GM12878 (cell line): ENCODE measurements at regions not wholly inside any gene's neighbourhood (a gene's known extent, or its start where the extent isn't known, plus 50 kb on each side); places are given as distances from the start of the nearest gene placed in this dataset.

Experiments used
- ATAC-seq: fragments of 200-7000 bp; cut with Tn5 transposase; 3 replicates; pipeline ENCODE4 v1.9.1; 2020; ENCODE audit warnings: mild to moderate bottlenecking, moderate library complexity
- BruUV-seq: library from RNA; stranded (reverse); fragments of 400-500 nt; replicated peaks from 2 replicates; lab custom pipeline; 2021; lab: Mats Ljungman, UMichigan
- CTCF ChIA-PET: fragments of 300-600 bp; sonication (Branson Sonifier 250); formaldehyde crosslinking; extraction: SDS; loops from one replicate; lab custom pipeline; 2021; ENCODE audit warnings: inconsistent platforms; lab: Yijun Ruan, JAX
- POLR2A ChIA-PET: fragments of 350-600 bp; formaldehyde crosslinking; extraction: SDS; loops from one replicate; lab custom pipeline; 2021; ENCODE audit warnings: inconsistent platforms; lab: Charles Lee
- RAD21 ChIA-PET: fragments of 300-600 bp; sonication (Branson Sonifier 250); formaldehyde crosslinking; loops from one replicate; lab custom pipeline; 2023; ENCODE audit warnings: antibody characterized with exemption; ENCODE audit not compliant: unreplicated experiment; lab: Charles Lee
- SMC1A ChIA-PET: fragments of 300-600 bp; sonication (Branson Sonifier 250); formaldehyde crosslinking; loops from one replicate; lab custom pipeline; 2023; ENCODE audit not compliant: unreplicated experiment, uncharacterized antibody; lab: Charles Lee
- DNase-seq: peaks from one replicate; pipeline ENCODE4 v3.0.0-alpha.2; 2011; ENCODE audit warnings: low read depth, low spot score
- FAIRE-seq: peaks from 3 replicates; lab custom pipeline; 2011; peaks lifted over from hg19 to GRCh38; lab: Jason Lieb, UNC
- H2AFZ ChIP-seq: 2 replicates; pipeline ENCODE4 v1.6.0; 2011; ENCODE audit warnings: low read depth, low read length, control low read depth; ENCODE audit not compliant: control insufficient read depth
- H3K27ac ChIP-seq: 2 replicates; pipeline ENCODE4 v1.5.1; 2011; ENCODE audit warnings: control low read depth; ENCODE audit not compliant: control insufficient read depth, insufficient read depth
- H3K27me3 ChIP-seq, 2 experiments: replicated peaks in 1 of 2; 2 replicates each; pipeline versions ENCODE4 v1.6.0 to v1.6.1; 2011; ENCODE audit warnings: low read length in 1 of 2; ENCODE audit not compliant: control insufficient read depth in 2 of 2, insufficient read depth in 2 of 2
- H3K36me3 ChIP-seq, 2 experiments: 2 replicates each; pipeline ENCODE4 v1.5.1; 2011; ENCODE audit warnings: low read length in 1 of 2; ENCODE audit not compliant: control insufficient read depth in 2 of 2, insufficient read depth in 2 of 2
- H3K4me1 ChIP-seq: 2 replicates; pipeline ENCODE4 v1.6.1; 2011; ENCODE audit warnings: mild to moderate bottlenecking, low read length, moderate library complexity, mixed read lengths; ENCODE audit not compliant: control insufficient read depth, insufficient read depth
- H3K4me2 ChIP-seq: 2 replicates; pipeline ENCODE4 v1.6.0; 2011; ENCODE audit warnings: control low read depth; ENCODE audit not compliant: control insufficient read depth, insufficient read depth
- H3K4me3 ChIP-seq: fragments of 200-600 bp; sonication (generic); 2 replicates; pipeline ENCODE4 v1.5.1; 2016
- H3K79me2 ChIP-seq: 2 replicates; pipeline ENCODE4 v1.6.0; 2011; ENCODE audit warnings: low read length; ENCODE audit not compliant: control insufficient read depth, insufficient read depth
- H3K9ac ChIP-seq: 2 replicates; pipeline ENCODE4 v1.8.0; 2011; ENCODE audit warnings: low read length, control low read depth, mixed read lengths; ENCODE audit not compliant: control insufficient read depth, insufficient read depth
- H3K9me3 ChIP-seq: replicated peaks from 3 replicates; pipeline ENCODE4 v1.5.1; 2011; ENCODE audit warnings: mild to moderate bottlenecking, low read length; ENCODE audit not compliant: control insufficient read depth, insufficient read depth
- H4K20me1 ChIP-seq: 2 replicates; pipeline ENCODE4 v1.6.0; 2011; ENCODE audit not compliant: control insufficient read depth, insufficient read depth
- ATF2 ChIP-seq: IDR thresholded peaks from 2 replicates; pipeline ENCODE4 v1.6.1; 2012; ENCODE audit warnings: low read length, inconsistent platforms
- ATF7 ChIP-seq: fragments of 450-650 bp; IDR thresholded peaks from 2 replicates; pipeline ENCODE4 v1.6.1; 2016; ENCODE audit warnings: low read depth, mild to moderate bottlenecking
- CREB1 ChIP-seq: IDR thresholded peaks from 2 replicates; pipeline ENCODE4 v1.6.1; 2012; ENCODE audit warnings: low read depth, mild to moderate bottlenecking, inconsistent platforms
- HDAC2 ChIP-seq: fragments of 200-600 bp; sonication (generic); IDR thresholded peaks from 2 replicates; pipeline ENCODE4 v1.6.1; 2017
- NFYA ChIP-seq: IDR thresholded peaks from 2 replicates; pipeline ENCODE4 v1.6.1; 2011; ENCODE audit warnings: low read depth, mild to moderate bottlenecking, low read length, improper control_type of control experiment, borderline replicate concordance
- SMARCA5 ChIP-seq: fragments of 450-650 bp; IDR thresholded peaks from 2 replicates; pipeline ENCODE4 v1.6.1; 2017; ENCODE audit warnings: mild to moderate bottlenecking
- TAF1 ChIP-seq: IDR thresholded peaks from 2 replicates; pipeline ENCODE4 v1.6.1; 2011; ENCODE audit warnings: mild to moderate bottlenecking, low read depth, low read length, borderline replicate concordance
- ZNF687 ChIP-seq: fragments of 450-650 bp; IDR thresholded peaks from 2 replicates; pipeline ENCODE4 v1.6.1; 2017; ENCODE audit warnings: mild to moderate bottlenecking, moderate library complexity
- WGBS: methylation state at CpG from one replicate; pipeline ENCODE4 v1.1.6; 2016; ENCODE audit warnings: low lambda C conversion rate; ENCODE audit not compliant: insufficient replicate concordance, insufficient coverage; ENCODE audit errors: missing lambda C conversion rate; 5-methylcytosine and 5-hydroxymethylcytosine counted together
- in situ Hi-C: fragments of 300-500 bp; cut with MboI; formaldehyde crosslinking; loops from 9 replicates; pipeline ENCODE4 v1.14.3; 2018; ENCODE audit warnings: mixed read lengths
- intact Hi-C: fragments of 100-400 bp; cut with micrococcal nuclease; formaldehyde crosslinking; loops from one replicate; pipeline ENCODE4 v1.14.2; 2022; ENCODE audit not compliant: unreplicated experiment
- TF ChIP-seq, protein P1 (sequence below): fragments of 450-650 bp; IDR thresholded peaks from 2 replicates; pipeline ENCODE4 v1.6.1; 2018; ENCODE audit warnings: borderline replicate concordance, mild to moderate bottlenecking; ENCODE audit not compliant: partially characterized antibody

GRCh38 chr12:81835783-81836182 is 76.6 kb upstream of the PPFIA2 start:
- Histone ChIP-seq H3K27me3 (no peaks in the 10 kb centered on the region), H3K79me2 (no peaks in the 10 kb centered on the region), H3K9me3 (no peaks in the 10 kb centered on the region), H3K27ac (no peak overlapping the region), H3K4me2 (no peak overlapping the region), H3K9ac (no peak overlapping the region), H3K4me1 (no peaks in the 10 kb centered on the region), H4K20me1 (no peaks in the 10 kb centered on the region), H3K4me3 (no peak overlapping the region), H3K36me3 (no peaks in the 10 kb centered on the region), H2AFZ (no peak overlapping the region)
- RAD21 ChIA-PET = no interaction called here
- in situ Hi-C loops (no loop called here), intact Hi-C loops (no loop called here)
- no TSS peak for BruUV-seq
- no peak; the same call in 2 of the 3 replicates for ATAC-seq
- DNase-seq = no peak
- CTCF ChIA-PET = interaction anchor here (1.1 kb wide), 1 partner anchor 13 kb away, joined by 3 read pairs; no protein-coding TSS in a partner anchor
- TF ChIP-seq ATF7 = no peak
- SMC1A ChIA-PET = no interaction called here
- FAIRE-seq = no peak
- POLR2A ChIA-PET = no interaction called here
- whole genome bisulfite sequencing = 57% methylated on average over 3 of the region's 3 CpGs

GRCh38 chr12:81819991-81820633 is 61.0 kb upstream of the PPFIA2 start:
- no peak overlapping the region for H3K4me2 ChIP-seq
- RAD21 ChIA-PET = no interaction called here
- POLR2A ChIA-PET = no interaction called here
- intact Hi-C loops (no loop called here), in situ Hi-C loops (no loop called here)
- FAIRE-seq = no peak
- no peaks in the 10 kb centered on the region for H3K9me3 ChIP-seq
- DNase-seq = no peak
- no peak overlapping the region for H2AFZ ChIP-seq
- no peak for ATAC-seq
- no peaks in the 10 kb centered on the region for H4K20me1 ChIP-seq
- no TSS peak for BruUV-seq
- CTCF ChIA-PET = interaction anchor here (0.6 kb wide), 1 partner anchor 24 kb away, joined by 3 read pairs; no protein-coding TSS in a partner anchor
- no peaks in the 10 kb centered on the region for H3K27me3 ChIP-seq
- SMC1A ChIA-PET = no interaction called here
- no peak overlapping the region for H3K4me3 ChIP-seq
- H3K4me1 ChIP-seq = no peaks in the 10 kb centered on the region
- H3K36me3 ChIP-seq = no peaks in the 10 kb centered on the region
- no peaks in the 10 kb centered on the region for H3K79me2 ChIP-seq
- no peak overlapping the region for H3K9ac ChIP-seq
- H3K27ac ChIP-seq = no peak overlapping the region
- TF ChIP-seq HDAC2 (no peak), ZNF687 (no peak), ATF2 (no peak), NFYA (no peak), CREB1 (no peak), TAF1 (no peak), SMARCA5 (no peak)
- TF ChIP-seq, protein P1, sequence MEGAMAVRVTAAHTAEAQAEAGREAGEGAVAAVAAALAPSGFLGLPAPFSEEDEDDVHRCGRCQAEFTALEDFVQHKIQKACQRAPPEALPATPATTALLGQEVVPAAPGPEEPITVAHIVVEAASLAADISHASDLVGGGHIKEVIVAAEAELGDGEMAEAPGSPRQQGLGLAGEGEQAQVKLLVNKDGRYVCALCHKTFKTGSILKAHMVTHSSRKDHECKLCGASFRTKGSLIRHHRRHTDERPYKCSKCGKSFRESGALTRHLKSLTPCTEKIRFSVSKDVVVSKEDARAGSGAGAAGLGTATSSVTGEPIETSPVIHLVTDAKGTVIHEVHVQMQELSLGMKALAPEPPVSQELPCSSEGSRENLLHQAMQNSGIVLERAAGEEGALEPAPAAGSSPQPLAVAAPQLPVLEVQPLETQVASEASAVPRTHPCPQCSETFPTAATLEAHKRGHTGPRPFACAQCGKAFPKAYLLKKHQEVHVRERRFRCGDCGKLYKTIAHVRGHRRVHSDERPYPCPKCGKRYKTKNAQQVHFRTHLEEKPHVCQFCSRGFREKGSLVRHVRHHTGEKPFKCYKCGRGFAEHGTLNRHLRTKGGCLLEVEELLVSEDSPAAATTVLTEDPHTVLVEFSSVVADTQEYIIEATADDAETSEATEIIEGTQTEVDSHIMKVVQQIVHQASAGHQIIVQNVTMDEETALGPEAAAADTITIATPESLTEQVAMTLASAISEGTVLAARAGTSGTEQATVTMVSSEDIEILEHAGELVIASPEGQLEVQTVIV = no peak
